Bronchial epithelial cell (primary cell): ENCODE measurements at regions not wholly inside any gene's neighbourhood (a gene's known extent, or its start where the extent isn't known, plus 50 kb on each side); places are given as distances from the start of the nearest gene placed in this dataset.

ENCODE experiments used
- DNase-seq: peaks from one replicate; pipeline ENCODE4 v3.0.0-alpha.2; 2010; ENCODE audit warnings: low read depth
- FAIRE-seq: peaks from 2 replicates; lab custom pipeline; 2011; peaks lifted over from hg19 to GRCh38; lab: Jason Lieb, UNC
- H3K27me3 ChIP-seq: 2 replicates; pipeline ENCODE4 v1.5.1; 2011; ENCODE audit warnings: low read length; ENCODE audit not compliant: control insufficient read depth, insufficient read depth
- H3K36me3 ChIP-seq: 2 replicates; pipeline ENCODE4 v1.5.1; 2011; ENCODE audit warnings: low read length; ENCODE audit not compliant: control insufficient read depth, insufficient read depth
- H3K4me3 ChIP-seq: 2 replicates; pipeline ENCODE4 v1.5.1; 2011; ENCODE audit warnings: mild to moderate bottlenecking, low read depth, low read length, control low read depth
- TF ChIP-seq, protein P1 (sequence below): IDR thresholded peaks from 2 replicates; pipeline ENCODE4 v1.5.1; 2011; ENCODE audit warnings: mild to moderate bottlenecking, moderate library complexity, low read length, control low read depth, inconsistent platforms; ENCODE audit not compliant: insufficient read depth, severe bottlenecking

DNA sequence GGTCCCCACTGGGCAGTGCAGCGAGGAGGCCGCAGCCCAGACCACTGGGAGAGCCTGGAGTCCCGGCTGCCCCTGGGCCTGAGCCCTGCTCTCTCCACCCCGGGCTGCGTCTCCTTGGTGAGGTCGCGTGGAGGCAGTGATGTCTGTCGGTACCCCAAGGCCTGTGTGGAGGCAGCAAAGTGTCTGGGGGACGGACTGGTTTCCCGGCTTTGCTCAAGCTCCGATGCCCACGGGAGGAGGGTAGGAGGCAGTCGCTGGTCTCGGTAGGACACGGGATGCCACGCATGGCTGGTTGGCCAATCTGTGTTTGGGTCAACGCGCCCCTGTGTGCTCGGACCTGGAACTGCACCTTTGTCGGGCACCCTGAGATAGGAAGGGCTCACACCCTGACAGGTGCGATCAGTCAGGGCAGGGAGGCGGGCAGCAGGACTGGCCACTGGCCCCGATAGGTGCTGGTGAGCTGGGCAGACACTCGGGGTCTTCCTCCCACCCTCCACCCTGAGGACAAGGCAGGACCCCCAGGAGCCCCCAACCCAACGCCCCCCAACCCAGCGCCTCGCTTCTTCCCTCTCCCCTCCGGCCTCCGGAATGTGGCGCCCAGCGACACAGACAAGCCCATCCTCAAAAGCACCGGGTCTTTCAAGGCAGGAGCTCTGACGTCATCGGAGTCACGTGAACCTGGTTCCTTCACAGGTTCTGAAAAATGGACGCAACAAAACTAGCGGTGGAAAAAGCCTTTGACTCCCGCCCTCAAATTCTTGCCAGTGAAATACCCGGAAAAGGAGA lies 288.6 kb downstream of the NDUFA10 start:
- FAIRE-seq (no peak), DNase-seq (no peak)
- Histone ChIP-seq H3K4me3 (no peak overlapping the region), H3K27me3 (no peaks in the 10 kb centered on the region), H3K36me3 (no peaks in the 10 kb centered on the region)
- TF ChIP-seq, protein P1, sequence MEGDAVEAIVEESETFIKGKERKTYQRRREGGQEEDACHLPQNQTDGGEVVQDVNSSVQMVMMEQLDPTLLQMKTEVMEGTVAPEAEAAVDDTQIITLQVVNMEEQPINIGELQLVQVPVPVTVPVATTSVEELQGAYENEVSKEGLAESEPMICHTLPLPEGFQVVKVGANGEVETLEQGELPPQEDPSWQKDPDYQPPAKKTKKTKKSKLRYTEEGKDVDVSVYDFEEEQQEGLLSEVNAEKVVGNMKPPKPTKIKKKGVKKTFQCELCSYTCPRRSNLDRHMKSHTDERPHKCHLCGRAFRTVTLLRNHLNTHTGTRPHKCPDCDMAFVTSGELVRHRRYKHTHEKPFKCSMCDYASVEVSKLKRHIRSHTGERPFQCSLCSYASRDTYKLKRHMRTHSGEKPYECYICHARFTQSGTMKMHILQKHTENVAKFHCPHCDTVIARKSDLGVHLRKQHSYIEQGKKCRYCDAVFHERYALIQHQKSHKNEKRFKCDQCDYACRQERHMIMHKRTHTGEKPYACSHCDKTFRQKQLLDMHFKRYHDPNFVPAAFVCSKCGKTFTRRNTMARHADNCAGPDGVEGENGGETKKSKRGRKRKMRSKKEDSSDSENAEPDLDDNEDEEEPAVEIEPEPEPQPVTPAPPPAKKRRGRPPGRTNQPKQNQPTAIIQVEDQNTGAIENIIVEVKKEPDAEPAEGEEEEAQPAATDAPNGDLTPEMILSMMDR, result no peak

- DNase-seq (no peak), FAIRE-seq (peak; percentile 73)
- TF ChIP-seq, protein P1, result no peak
- no peaks in the 10 kb centered on the region for H3K36me3 ChIP-seq
- no peaks in the 10 kb centered on the region for H3K27me3 ChIP-seq
- H3K4me3 ChIP-seq, result no peak overlapping the region
These were observed 289.2 kb downstream of the NDUFA10 start for GRCh38 chr2:239735829-239736357.

DNA sequence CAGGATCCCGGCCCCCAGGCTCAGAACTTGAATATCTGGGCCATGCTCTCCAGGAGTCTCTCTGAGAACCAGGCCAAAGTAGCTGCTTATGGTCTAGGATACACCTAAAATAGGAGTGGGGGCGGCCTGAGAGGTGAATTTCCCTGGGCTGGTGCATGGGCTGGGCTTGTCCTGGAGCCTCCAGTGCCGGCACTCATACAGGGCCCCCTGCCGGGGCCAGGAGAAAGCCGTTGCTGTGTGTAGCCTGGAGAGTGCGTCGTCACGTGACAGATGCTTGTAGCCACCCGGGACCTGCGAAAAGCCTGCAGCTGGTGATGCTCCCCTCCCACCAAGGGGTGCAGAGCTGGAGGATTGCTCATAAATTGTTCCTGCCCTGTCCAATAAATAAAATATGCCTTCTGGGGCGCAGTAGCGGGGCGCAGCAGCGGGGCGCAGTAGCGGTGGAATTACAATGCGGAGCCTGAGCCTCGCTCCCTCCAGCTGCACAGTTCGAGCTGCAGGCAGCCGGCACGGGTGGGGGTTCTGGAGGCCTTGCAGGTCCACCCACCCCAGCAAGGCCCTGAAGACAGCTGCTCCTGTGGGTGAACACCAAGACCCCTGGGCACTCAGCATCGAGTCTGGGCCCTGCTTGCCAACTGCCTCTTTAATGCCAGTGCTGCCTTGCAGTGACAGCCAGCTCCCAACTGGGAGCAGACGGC lies 289.9 kb downstream of the NDUFA10 start:
- DNase-seq, result no peak
- Histone ChIP-seq H3K27me3 (no peaks in the 10 kb centered on the region), H3K36me3 (no peaks in the 10 kb centered on the region), H3K4me3 (no peak overlapping the region)
- no peak for FAIRE-seq
- TF ChIP-seq, protein P1, result no peak

DNA sequence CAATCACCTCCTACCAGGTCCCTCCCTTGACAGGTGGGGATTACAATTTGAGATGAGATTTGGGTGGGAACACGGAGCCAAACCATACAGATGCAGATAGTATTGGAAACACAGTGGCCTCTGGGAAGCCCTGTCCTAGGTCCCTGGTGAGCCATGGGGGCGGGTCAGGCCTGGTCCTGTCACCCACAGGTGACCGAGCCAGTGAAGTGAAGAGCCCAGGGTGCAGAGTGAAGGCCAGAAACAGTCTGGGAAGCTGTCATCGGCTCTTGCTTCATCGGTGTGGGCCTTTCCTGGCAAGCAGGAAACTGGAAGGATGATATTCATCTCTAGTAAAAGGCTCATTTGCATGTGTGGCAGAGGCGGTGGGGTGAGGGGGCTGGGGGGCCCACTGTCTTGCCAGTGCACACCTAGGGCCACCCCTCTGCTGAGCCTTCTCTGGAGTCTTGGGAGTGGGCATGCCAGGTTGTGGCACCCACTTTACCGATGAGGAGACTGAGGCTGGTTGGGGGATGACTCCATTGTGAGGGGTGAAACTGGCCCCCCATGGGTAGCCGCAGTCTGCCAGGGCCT lies 290.6 kb downstream of the NDUFA10 start:
- Histone ChIP-seq H3K36me3 (no peaks in the 10 kb centered on the region), H3K4me3 (no peak overlapping the region), H3K27me3 (no peaks in the 10 kb centered on the region)
- FAIRE-seq (no peak), DNase-seq (no peak)
- TF ChIP-seq, protein P1, result no peak

GRCh38 chr2:239732666-239733010 lies 292.5 kb downstream of the NDUFA10 start:
- FAIRE-seq (no peak), DNase-seq (no peak)
- TF ChIP-seq, protein P1, result no peak
- no peaks in the 10 kb centered on the region for H3K36me3 ChIP-seq
- no peak overlapping the region for H3K4me3 ChIP-seq
- H3K27me3 ChIP-seq, result no peaks in the 10 kb centered on the region
